HEK293 (cell line): ENCODE measurements at regions not wholly inside any gene's neighbourhood (a gene's known extent, or its start where the extent isn't known, plus 50 kb on each side); places are given as distances from the start of the nearest gene placed in this dataset.

Experiments used
- BCL11A ChIP-seq: fragments of 450-650 bp; formaldehyde crosslinking; IDR thresholded peaks from 2 replicates; pipeline ENCODE4 v1.5.1; 2016; ENCODE audit warnings: low read depth, missing biosample characterization, missing genetic modification characterization
- CTCF ChIP-seq: fragments of 450-650 bp; formaldehyde crosslinking; IDR thresholded peaks from 2 replicates; pipeline ENCODE4 v1.5.1; 2016; ENCODE audit warnings: missing biosample characterization, missing genetic modification characterization
- HOXA7 ChIP-seq: sonication (generic); formaldehyde crosslinking; IDR thresholded peaks from 2 replicates; pipeline ENCODE4 v1.8.1; 2022; ENCODE audit warnings: missing genetic modification reagents, borderline replicate concordance
- HOXD13 ChIP-seq: sonication (generic); formaldehyde crosslinking; IDR thresholded peaks from 2 replicates; pipeline ENCODE4 v1.8.0; 2022; ENCODE audit warnings: missing genetic modification reagents, borderline replicate concordance
- SALL2 ChIP-seq: fragments of 450-650 bp; formaldehyde crosslinking; IDR thresholded peaks from 2 replicates; pipeline ENCODE4 v1.5.0; 2017; ENCODE audit warnings: missing biosample characterization, mild to moderate bottlenecking, missing genetic modification characterization, borderline replicate concordance
- YY1 ChIP-seq: fragments of 450-650 bp; formaldehyde crosslinking; IDR thresholded peaks from 2 replicates; pipeline ENCODE4 v1.5.1; 2018; ENCODE audit warnings: missing biosample characterization, missing genetic modification characterization
- ZNF138 ChIP-seq: fragments of 450-650 bp; formaldehyde crosslinking; IDR thresholded peaks from 2 replicates; pipeline ENCODE4 v1.5.1; 2016; ENCODE audit warnings: missing biosample characterization, missing genetic modification characterization, borderline replicate concordance
- ZNF140 ChIP-seq: fragments of 450-650 bp; formaldehyde crosslinking; IDR thresholded peaks from 2 replicates; pipeline ENCODE4 v1.5.1; 2016; ENCODE audit warnings: missing biosample characterization, missing genetic modification characterization
- ZNF513 ChIP-seq: fragments of 450-650 bp; IDR thresholded peaks from 2 replicates; pipeline ENCODE4 v1.5.1; 2018; ENCODE audit warnings: missing biosample characterization, missing genetic modification characterization
- ZNF544 ChIP-seq: fragments of 450-650 bp; formaldehyde crosslinking; IDR thresholded peaks from 2 replicates; pipeline ENCODE4 v1.5.0; 2017; ENCODE audit warnings: missing biosample characterization, missing genetic modification characterization
- ZNF548 ChIP-seq: fragments of 450-650 bp; formaldehyde crosslinking; IDR thresholded peaks from 2 replicates; pipeline ENCODE4 v1.5.1; 2016; ENCODE audit warnings: missing biosample characterization, missing genetic modification characterization
- ZNF600 ChIP-seq: fragments of 450-650 bp; formaldehyde crosslinking; IDR thresholded peaks from 2 replicates; pipeline ENCODE4 v1.5.1; 2016; ENCODE audit warnings: missing biosample characterization, missing genetic modification characterization
- ZNF677 ChIP-seq: fragments of 450-650 bp; IDR thresholded peaks from 2 replicates; pipeline ENCODE4 v1.5.0; 2018; ENCODE audit warnings: missing biosample characterization, mild to moderate bottlenecking, missing genetic modification characterization, moderate library complexity

GRCh38 chr5:31096238-31096865, 97.1 kb upstream of the CDH6 start:
- TF ChIP-seq ZNF677: no peak
- TF ChIP-seq ZNF600: no peak
- TF ChIP-seq ZNF544: no peak
- TF ChIP-seq HOXD13 (CRISPR knock-in tag): no peak
- TF ChIP-seq ZNF513 (tag by site-specific recombination): no peak
- no peak for TF ChIP-seq YY1
- no peak for TF ChIP-seq CTCF
- no peak for TF ChIP-seq ZNF138 (tag by site-specific recombination)
- no peak for TF ChIP-seq BCL11A (tag by site-specific recombination)
- TF ChIP-seq ZNF548 (tag by site-specific recombination): no peak
- TF ChIP-seq SALL2 (tag by site-specific recombination): no peak
- TF ChIP-seq HOXA7 (CRISPR knock-in tag): no peak
- no peak for TF ChIP-seq ZNF140 (tag by site-specific recombination)
